ENCODE measurements at regions not wholly inside any gene's neighbourhood (a gene's known extent, or its start where the extent isn't known, plus 50 kb on each side); places are given as distances from the start of the nearest gene placed in this dataset.

DNA sequence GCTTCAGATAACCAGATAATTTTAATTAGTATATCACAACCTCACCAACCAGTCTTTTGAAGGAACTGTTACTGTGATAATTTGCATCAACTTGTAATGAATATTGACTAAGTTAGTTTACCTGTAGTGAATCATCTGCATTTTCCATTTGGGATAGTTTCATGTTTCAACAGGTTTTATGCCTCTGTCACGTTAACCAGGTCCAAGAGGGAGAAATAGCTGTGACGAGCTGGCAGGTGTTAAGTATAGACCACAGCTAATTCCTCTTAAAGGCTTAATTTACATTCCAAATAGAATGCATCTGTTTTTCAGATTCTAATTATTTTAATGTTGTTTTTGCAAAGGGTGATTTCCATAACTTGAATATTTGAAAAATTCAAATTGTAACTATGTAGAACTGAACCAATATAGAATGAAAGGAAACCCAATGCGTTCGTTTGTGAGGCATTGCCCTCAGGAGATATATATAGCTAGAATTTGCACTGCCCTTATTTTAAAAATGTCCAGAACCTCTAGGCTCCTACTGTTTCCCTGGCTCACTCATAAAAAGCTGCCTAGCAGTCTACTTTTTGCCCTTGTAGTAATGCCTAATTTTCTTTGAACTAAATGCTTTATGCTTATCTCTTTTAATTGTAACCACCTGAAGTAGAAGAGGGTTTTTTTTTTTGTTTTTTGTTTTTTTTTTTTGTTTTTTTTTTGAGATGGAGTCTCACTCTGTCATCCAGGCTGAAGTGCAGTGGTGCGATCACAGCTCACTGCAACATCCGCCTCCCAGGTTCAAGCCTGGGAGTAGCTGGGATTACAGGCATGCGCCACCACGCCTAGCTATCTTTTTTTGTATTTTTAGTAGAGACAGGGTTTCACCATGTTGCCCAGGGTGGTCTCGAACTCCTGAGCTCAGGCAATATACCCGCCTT lies 270.5 kb downstream of the SMARCA2 start:
- TF ChIP-seq, protein P1, sequence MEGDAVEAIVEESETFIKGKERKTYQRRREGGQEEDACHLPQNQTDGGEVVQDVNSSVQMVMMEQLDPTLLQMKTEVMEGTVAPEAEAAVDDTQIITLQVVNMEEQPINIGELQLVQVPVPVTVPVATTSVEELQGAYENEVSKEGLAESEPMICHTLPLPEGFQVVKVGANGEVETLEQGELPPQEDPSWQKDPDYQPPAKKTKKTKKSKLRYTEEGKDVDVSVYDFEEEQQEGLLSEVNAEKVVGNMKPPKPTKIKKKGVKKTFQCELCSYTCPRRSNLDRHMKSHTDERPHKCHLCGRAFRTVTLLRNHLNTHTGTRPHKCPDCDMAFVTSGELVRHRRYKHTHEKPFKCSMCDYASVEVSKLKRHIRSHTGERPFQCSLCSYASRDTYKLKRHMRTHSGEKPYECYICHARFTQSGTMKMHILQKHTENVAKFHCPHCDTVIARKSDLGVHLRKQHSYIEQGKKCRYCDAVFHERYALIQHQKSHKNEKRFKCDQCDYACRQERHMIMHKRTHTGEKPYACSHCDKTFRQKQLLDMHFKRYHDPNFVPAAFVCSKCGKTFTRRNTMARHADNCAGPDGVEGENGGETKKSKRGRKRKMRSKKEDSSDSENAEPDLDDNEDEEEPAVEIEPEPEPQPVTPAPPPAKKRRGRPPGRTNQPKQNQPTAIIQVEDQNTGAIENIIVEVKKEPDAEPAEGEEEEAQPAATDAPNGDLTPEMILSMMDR (IDR thresholded peaks at IDR 0.05) = no peak
- no peak for TF ChIP-seq EP300 (IDR thresholded peaks at IDR 0.05)
- no peak for TF ChIP-seq POLR2A (IDR thresholded peaks at IDR 0.05)
- TF ChIP-seq POLR2AphosphoS5 (IDR thresholded peaks at IDR 0.05) = no peak
